ENCODE measurements at regions not wholly inside any gene's neighbourhood (a gene's known extent, or its start where the extent isn't known, plus 50 kb on each side); places are given as distances from the start of the nearest gene placed in this dataset.

DNA sequence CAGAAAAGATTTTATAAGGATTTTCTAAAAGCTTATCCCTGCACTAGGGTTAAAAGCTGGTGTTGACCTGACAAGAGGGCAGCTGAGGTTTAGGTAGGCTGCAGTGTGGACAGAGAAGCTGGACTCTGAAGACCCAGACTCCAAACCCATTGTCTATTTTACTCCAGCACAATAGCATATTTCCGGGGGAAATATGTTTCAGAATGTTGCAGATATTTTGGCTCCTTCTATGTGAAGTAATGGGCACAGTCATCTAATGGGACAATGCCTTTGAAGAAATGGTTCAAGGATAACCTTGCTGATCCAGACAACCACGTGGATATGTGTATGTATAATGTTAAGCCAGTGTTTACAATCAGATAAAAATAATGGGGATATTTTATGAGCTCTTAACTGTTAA, 173.8 kb upstream of the TSC22D1 start:
- TF ChIP-seq POLR2A (IDR thresholded peaks at IDR 0.05), result no peak
- TF ChIP-seq, protein P1, sequence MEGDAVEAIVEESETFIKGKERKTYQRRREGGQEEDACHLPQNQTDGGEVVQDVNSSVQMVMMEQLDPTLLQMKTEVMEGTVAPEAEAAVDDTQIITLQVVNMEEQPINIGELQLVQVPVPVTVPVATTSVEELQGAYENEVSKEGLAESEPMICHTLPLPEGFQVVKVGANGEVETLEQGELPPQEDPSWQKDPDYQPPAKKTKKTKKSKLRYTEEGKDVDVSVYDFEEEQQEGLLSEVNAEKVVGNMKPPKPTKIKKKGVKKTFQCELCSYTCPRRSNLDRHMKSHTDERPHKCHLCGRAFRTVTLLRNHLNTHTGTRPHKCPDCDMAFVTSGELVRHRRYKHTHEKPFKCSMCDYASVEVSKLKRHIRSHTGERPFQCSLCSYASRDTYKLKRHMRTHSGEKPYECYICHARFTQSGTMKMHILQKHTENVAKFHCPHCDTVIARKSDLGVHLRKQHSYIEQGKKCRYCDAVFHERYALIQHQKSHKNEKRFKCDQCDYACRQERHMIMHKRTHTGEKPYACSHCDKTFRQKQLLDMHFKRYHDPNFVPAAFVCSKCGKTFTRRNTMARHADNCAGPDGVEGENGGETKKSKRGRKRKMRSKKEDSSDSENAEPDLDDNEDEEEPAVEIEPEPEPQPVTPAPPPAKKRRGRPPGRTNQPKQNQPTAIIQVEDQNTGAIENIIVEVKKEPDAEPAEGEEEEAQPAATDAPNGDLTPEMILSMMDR (IDR thresholded peaks at IDR 0.05), result no peak
